ENCODE measurements at regions not wholly inside any gene's neighbourhood (a gene's known extent, or its start where the extent isn't known, plus 50 kb on each side); places are given as distances from the start of the nearest gene placed in this dataset.

GRCh38 chr3:64803469-64803868 lies 115.7 kb upstream of the ADAMTS9 start:
- TF ChIP-seq CTCF (IDR thresholded peaks at IDR 0.05), result no peak
- no peak for TF ChIP-seq ZFX (IDR thresholded peaks at IDR 0.05; ENCODE audit: borderline replicate concordance)
